HepG2 (cell line): ENCODE measurements at regions not wholly inside any gene's neighbourhood (a gene's known extent, or its start where the extent isn't known, plus 50 kb on each side); places are given as distances from the start of the nearest gene placed in this dataset.

Experiments
- ATAC-seq: fragments of 200-7000 bp; cut with Tn5 transposase; 3 replicates; pipeline ENCODE4 v1.9.1; 2020; ENCODE audit warnings: mild to moderate bottlenecking, moderate library complexity
- BruUV-seq: library from RNA; stranded (reverse); fragments of 400-500 nt; replicated peaks from 2 replicates; lab custom pipeline; 2021; lab: Mats Ljungman, UMichigan
- CTCF ChIA-PET: fragments of 300-600 bp; formaldehyde crosslinking; extraction: SDS; loops from one replicate; lab custom pipeline; 2021; ENCODE audit warnings: low total read pairs, inconsistent platforms, low intra/inter-chr PET ratio; lab: Yijun Ruan, JAX
- POLR2A ChIA-PET: fragments of 350-600 bp; sonication (Branson Sonifier 250); formaldehyde crosslinking; loops from one replicate; lab custom pipeline; 2020; ENCODE audit warnings: antibody characterized with exemption, inconsistent platforms; lab: Yijun Ruan, JAX
- DNase-seq: peaks from one replicate; pipeline ENCODE4 v3.0.0-alpha.2; 2015; ENCODE audit warnings: low spot score
- FAIRE-seq: peaks from 3 replicates; lab custom pipeline; 2011; peaks lifted over from hg19 to GRCh38; lab: Jason Lieb, UNC
- H2AFZ ChIP-seq: one replicate; pipeline ENCODE4 v1.6.1; 2011; ENCODE audit warnings: low read length, inconsistent platforms
- H3K27ac ChIP-seq: fragments of 300-600 bp; 3 replicates; pipeline ENCODE4 v1.8.0; 2011; ENCODE audit warnings: mixed run types, mild to moderate bottlenecking, mixed read lengths, low read length, inconsistent platforms; ENCODE audit not compliant: insufficient read depth; ENCODE audit errors: extremely low read length
- H3K27me3 ChIP-seq, 2 experiments: fragments of 200-600 bp in 1 of 2; 2 replicates in 1 of 2; 3 replicates in 1 of 2; pipeline versions ENCODE4 v1.6.0 to v1.8.0; 2011; ENCODE audit warnings: low read length in 2 of 2, mild to moderate bottlenecking in 2 of 2, moderate library complexity in 2 of 2, inconsistent platforms in 1 of 2; ENCODE audit not compliant: insufficient read depth in 2 of 2, control insufficient read depth in 1 of 2
- H3K36me3 ChIP-seq, 2 experiments: fragments of 200-600 bp in 1 of 2; replicated peaks in 1 of 2; 2 replicates in 1 of 2; 3 replicates in 1 of 2; pipeline versions ENCODE4 v1.5.1 to v1.8.0; 2011; ENCODE audit warnings: low read length in 2 of 2, inconsistent platforms in 1 of 2; ENCODE audit not compliant: insufficient read depth in 2 of 2, control insufficient read depth in 1 of 2
- H3K4me1 ChIP-seq: 2 replicates; pipeline ENCODE4 v1.5.1; 2012; ENCODE audit warnings: low read length, inconsistent platforms; ENCODE audit not compliant: insufficient read depth
- H3K4me2 ChIP-seq: 2 replicates; pipeline ENCODE4 v1.6.0; 2011; ENCODE audit warnings: low read depth, low read length, inconsistent platforms
- H3K4me3 ChIP-seq, 3 experiments: fragments of 200-600 bp in 1 of 3; sonication (generic), shearing (Covaris generic) in 1 of 3; replicated peaks in 1 of 3; 2 replicates each; pipeline ENCODE4 v1.5.1; 2011 to 2016; ENCODE audit warnings: low read length in 3 of 3, inconsistent platforms in 2 of 3, low read depth in 2 of 3, mild to moderate bottlenecking in 2 of 3, control low read depth in 1 of 3, mixed read lengths in 1 of 3; ENCODE audit not compliant: insufficient read depth in 1 of 3
- H3K79me2 ChIP-seq: one replicate; pipeline ENCODE4 v1.6.1; 2011; ENCODE audit warnings: low read length, inconsistent platforms; ENCODE audit not compliant: insufficient read depth
- H3K9ac ChIP-seq: 2 replicates; pipeline ENCODE4 v1.6.0; 2011; ENCODE audit warnings: mild to moderate bottlenecking, low read depth, low read length, inconsistent platforms; ENCODE audit not compliant: insufficient read depth
- H3K9me3 ChIP-seq: 2 replicates; pipeline ENCODE4 v1.5.1; 2012; ENCODE audit warnings: mild to moderate bottlenecking, low read length
- H4K20me1 ChIP-seq: 2 replicates; pipeline ENCODE4 v1.6.0; 2011; ENCODE audit warnings: inconsistent platforms, mild to moderate bottlenecking, low read length, moderate library complexity; ENCODE audit not compliant: insufficient read depth
- AHDC1 ChIP-seq: sonication (generic); formaldehyde crosslinking; IDR thresholded peaks from 2 replicates; pipeline ENCODE4 v1.5.1; 2020; ENCODE audit warnings: mild to moderate bottlenecking, missing genetic modification reagents, borderline replicate concordance
- GTF2F1 ChIP-seq: fragments of 150-350 bp; IDR thresholded peaks from 2 replicates; pipeline ENCODE4 v1.6.1; 2014; ENCODE audit warnings: low read length
- ZSCAN25 ChIP-seq: sonication (generic); formaldehyde crosslinking; IDR thresholded peaks from 2 replicates; pipeline ENCODE4 v1.8.0; 2022; ENCODE audit warnings: mild to moderate bottlenecking, missing genetic modification reagents
- WGBS: methylation state at CpG from one replicate; pipeline ENCODE4 v1.1.6; 2017; ENCODE audit warnings: low lambda C conversion rate; 5-methylcytosine and 5-hydroxymethylcytosine counted together
- in situ Hi-C: cut with HindIII; loops from 2 replicates; pipeline ENCODE4 v1.10.0; 2017; ENCODE audit warnings: low pct_unique_long_range_greater_than_20kb; ENCODE audit not compliant: extremely low pct_ligation_motif_present
- intact Hi-C: fragments of 100-400 bp; cut with micrococcal nuclease; formaldehyde crosslinking; loops from one replicate; pipeline ENCODE4 v1.10.0; 2022; ENCODE audit not compliant: unreplicated experiment

DNA sequence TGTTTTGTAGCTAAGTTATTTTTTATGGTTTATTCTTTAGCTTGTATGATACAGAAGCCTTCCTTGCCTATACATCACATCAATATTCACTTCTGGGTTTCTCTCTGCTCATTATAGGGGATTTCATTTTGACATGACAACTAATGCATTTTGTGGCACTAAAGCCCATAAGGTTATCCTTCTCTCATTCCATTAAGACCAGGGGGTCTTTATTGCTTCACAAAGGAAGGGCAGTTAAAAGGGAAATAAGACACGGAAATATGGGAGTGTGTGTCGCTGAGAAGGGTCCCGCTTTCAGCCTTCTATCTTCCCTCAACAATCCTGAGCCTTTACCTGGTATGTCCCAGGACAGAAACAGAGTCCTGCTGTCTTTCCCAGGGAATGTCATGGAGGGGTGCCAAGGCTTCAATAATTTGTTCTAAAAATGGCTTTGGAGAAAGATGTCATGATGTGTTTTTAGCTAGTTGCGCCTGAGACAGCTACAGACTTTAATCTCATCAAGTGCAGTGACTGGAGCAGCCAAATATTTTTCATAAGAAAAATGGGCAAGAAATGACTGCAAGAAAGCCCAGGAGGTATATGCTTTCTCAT lies 1145.4 kb upstream of the TMEM132C start:
- Histone ChIP-seq H3K4me2 (no peak overlapping the region), H3K9ac (no peak overlapping the region), H2AFZ (no peak overlapping the region), H3K9me3 (no peaks in the 10 kb centered on the region; the same call in 1 of the 2 replicates), H3K27me3 (no peaks in the 10 kb centered on the region), H3K79me2 (no peaks in the 10 kb centered on the region), H4K20me1 (no peaks in the 10 kb centered on the region), H3K36me3 (no peaks in the 10 kb centered on the region), H3K27ac (no peak overlapping the region), H3K4me1 (no peaks in the 10 kb centered on the region), H3K4me3 (no peak overlapping the region)
- WGBS = 30% methylated on average over 4 of the region's 4 CpGs
- in situ Hi-C loops (loop anchor here (25.0 kb wide), 2 partner anchors 266 to 566 kb away; no protein-coding TSS in a partner anchor), intact Hi-C loops (no loop called here)
- BruUV-seq = no TSS peak
- CTCF ChIA-PET = no interaction called here
- no peak for DNase-seq
- FAIRE-seq = no peak
- POLR2A ChIA-PET = no interaction called here
- TF ChIP-seq AHDC1 (CRISPR knock-in tag) (no peak), GTF2F1 (no peak), ZSCAN25 (CRISPR knock-in tag) (no peak)
- ATAC-seq = no peak
